Liver (tissue), 3 donors: ENCODE measurements at regions not wholly inside any gene's neighbourhood (a gene's known extent, or its start where the extent isn't known, plus 50 kb on each side); places are given as distances from the start of the nearest gene placed in this dataset.

Source experiments
- CTCF ChIP-seq: fragments of 150-350 bp; IDR thresholded peaks from 2 replicates; pipeline ENCODE4 v1.5.1; 2017; ENCODE audit warnings: improper control_type of control experiment, low read depth, low read length; ENCODE audit not compliant: missing input control
- EGR1 ChIP-seq, 2 donors: IDR thresholded peaks; 2 replicates each; pipeline ENCODE4 v1.6.1; 2016 to 2018; ENCODE audit warnings: antibody characterized with exemption in 2 of 2, low read depth in 2 of 2
- FOXA1 ChIP-seq: IDR thresholded peaks from 2 replicates; pipeline ENCODE4 v1.6.1; 2016; ENCODE audit warnings: antibody characterized with exemption
- GABPA ChIP-seq, 2 donors: IDR thresholded peaks in 1 of 2; conservative IDR thresholded peaks in 1 of 2; 2 replicates each; pipeline ENCODE4 v1.6.1; 2016; ENCODE audit warnings: antibody characterized with exemption in 2 of 2, mild to moderate bottlenecking in 1 of 2, moderate library complexity in 1 of 2
- JUND ChIP-seq, 2 donors: IDR thresholded peaks; 2 replicates each; pipeline ENCODE4 v1.6.1; 2016; ENCODE audit warnings: antibody characterized with exemption in 2 of 2
- MAX ChIP-seq: IDR thresholded peaks from 2 replicates; pipeline ENCODE4 v1.6.1; 2016; ENCODE audit warnings: antibody characterized with exemption
- RAD21 ChIP-seq, 2 donors: IDR thresholded peaks; 2 replicates each; pipeline ENCODE4 v1.6.1; 2016; ENCODE audit warnings: antibody characterized with exemption in 2 of 2, mild to moderate bottlenecking in 2 of 2
- RXRA ChIP-seq, 2 donors: IDR thresholded peaks; 2 replicates each; pipeline ENCODE4 v1.6.1; 2017 to 2018; ENCODE audit warnings: antibody characterized with exemption in 2 of 2, mild to moderate bottlenecking in 1 of 2
- SP1 ChIP-seq: IDR thresholded peaks from 2 replicates; pipeline ENCODE4 v1.6.1; 2018; ENCODE audit warnings: antibody characterized with exemption, mild to moderate bottlenecking
- TAF1 ChIP-seq: conservative IDR thresholded peaks from 2 replicates; pipeline ENCODE4 v1.6.1; 2016; ENCODE audit warnings: antibody characterized with exemption, mild to moderate bottlenecking
- YY1 ChIP-seq: IDR thresholded peaks from 2 replicates; pipeline ENCODE4 v1.6.1; 2016; ENCODE audit warnings: antibody characterized with exemption, mild to moderate bottlenecking
- TF ChIP-seq, protein P1 (sequence below): IDR thresholded peaks from 2 replicates; pipeline ENCODE4 v1.6.1; 2016; ENCODE audit warnings: antibody characterized with exemption
- TF ChIP-seq, protein P2 (sequence below): IDR thresholded peaks from 2 replicates; pipeline ENCODE4 v1.6.1; 2016; ENCODE audit warnings: antibody characterized with exemption, mild to moderate bottlenecking
- TF ChIP-seq, protein P3 (sequence below): IDR thresholded peaks from 2 replicates; pipeline ENCODE4 v1.6.1; 2016; ENCODE audit warnings: antibody characterized with exemption
- donor health status: healthy.
- donor health status: healthy.

GRCh38 chrX:9135901-9136510 lies 102.1 kb upstream of the FAM9B start:
- no peak for TF ChIP-seq JUND (IDR thresholded peaks at IDR 0.05)
- no peak for TF ChIP-seq CTCF
- TF ChIP-seq RXRA (IDR thresholded peaks at IDR 0.05): no peak
- no peak for TF ChIP-seq GABPA (IDR thresholded peaks at IDR 0.05 in 1 of 2, conservative IDR thresholded peaks at IDR 0.05 in 1 of 2)
- TF ChIP-seq EGR1 (IDR thresholded peaks at IDR 0.05; ENCODE audit: low read depth in 2 of 2): no peak
- TF ChIP-seq YY1: no peak
- TF ChIP-seq, protein P1, sequence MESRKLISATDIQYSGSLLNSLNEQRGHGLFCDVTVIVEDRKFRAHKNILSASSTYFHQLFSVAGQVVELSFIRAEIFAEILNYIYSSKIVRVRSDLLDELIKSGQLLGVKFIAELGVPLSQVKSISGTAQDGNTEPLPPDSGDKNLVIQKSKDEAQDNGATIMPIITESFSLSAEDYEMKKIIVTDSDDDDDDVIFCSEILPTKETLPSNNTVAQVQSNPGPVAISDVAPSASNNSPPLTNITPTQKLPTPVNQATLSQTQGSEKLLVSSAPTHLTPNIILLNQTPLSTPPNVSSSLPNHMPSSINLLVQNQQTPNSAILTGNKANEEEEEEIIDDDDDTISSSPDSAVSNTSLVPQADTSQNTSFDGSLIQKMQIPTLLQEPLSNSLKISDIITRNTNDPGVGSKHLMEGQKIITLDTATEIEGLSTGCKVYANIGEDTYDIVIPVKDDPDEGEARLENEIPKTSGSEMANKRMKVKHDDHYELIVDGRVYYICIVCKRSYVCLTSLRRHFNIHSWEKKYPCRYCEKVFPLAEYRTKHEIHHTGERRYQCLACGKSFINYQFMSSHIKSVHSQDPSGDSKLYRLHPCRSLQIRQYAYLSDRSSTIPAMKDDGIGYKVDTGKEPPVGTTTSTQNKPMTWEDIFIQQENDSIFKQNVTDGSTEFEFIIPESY: no peak
- no peak for TF ChIP-seq TAF1
- TF ChIP-seq, protein P2, sequence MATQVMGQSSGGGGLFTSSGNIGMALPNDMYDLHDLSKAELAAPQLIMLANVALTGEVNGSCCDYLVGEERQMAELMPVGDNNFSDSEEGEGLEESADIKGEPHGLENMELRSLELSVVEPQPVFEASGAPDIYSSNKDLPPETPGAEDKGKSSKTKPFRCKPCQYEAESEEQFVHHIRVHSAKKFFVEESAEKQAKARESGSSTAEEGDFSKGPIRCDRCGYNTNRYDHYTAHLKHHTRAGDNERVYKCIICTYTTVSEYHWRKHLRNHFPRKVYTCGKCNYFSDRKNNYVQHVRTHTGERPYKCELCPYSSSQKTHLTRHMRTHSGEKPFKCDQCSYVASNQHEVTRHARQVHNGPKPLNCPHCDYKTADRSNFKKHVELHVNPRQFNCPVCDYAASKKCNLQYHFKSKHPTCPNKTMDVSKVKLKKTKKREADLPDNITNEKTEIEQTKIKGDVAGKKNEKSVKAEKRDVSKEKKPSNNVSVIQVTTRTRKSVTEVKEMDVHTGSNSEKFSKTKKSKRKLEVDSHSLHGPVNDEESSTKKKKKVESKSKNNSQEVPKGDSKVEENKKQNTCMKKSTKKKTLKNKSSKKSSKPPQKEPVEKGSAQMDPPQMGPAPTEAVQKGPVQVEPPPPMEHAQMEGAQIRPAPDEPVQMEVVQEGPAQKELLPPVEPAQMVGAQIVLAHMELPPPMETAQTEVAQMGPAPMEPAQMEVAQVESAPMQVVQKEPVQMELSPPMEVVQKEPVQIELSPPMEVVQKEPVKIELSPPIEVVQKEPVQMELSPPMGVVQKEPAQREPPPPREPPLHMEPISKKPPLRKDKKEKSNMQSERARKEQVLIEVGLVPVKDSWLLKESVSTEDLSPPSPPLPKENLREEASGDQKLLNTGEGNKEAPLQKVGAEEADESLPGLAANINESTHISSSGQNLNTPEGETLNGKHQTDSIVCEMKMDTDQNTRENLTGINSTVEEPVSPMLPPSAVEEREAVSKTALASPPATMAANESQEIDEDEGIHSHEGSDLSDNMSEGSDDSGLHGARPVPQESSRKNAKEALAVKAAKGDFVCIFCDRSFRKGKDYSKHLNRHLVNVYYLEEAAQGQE: no peak
- TF ChIP-seq SP1: no peak
- TF ChIP-seq MAX: no peak
- TF ChIP-seq RAD21 (IDR thresholded peaks at IDR 0.05): no peak
- TF ChIP-seq FOXA1: no peak
- TF ChIP-seq, protein P3, sequence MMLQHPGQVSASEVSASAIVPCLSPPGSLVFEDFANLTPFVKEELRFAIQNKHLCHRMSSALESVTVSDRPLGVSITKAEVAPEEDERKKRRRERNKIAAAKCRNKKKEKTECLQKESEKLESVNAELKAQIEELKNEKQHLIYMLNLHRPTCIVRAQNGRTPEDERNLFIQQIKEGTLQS: no peak
